ENCODE measurements at regions not wholly inside any gene's neighbourhood (a gene's known extent, or its start where the extent isn't known, plus 50 kb on each side); places are given as distances from the start of the nearest gene placed in this dataset.

DNA sequence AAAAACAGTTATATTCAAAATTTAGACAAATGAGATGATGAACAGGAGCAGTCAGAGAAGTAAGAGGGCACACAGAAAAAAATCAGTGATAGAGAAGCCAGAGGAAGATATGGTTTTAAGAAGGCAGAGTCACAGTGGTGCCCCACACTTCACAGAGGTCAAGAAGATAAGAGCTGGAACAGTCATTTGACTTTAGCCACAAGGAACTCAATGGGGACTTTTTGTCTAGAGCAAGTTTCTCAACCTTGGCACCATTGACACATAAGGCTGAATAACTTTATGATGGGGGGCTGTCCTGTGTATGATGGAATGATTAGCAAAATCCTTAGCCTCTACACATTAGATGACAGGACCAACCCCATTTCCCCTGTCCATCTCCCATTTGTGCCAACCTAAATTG lies 172.8 kb upstream of the PLEKHG7 start:
- peak in 1 of 2 donors; percentile 41 for ATAC-seq

DNA sequence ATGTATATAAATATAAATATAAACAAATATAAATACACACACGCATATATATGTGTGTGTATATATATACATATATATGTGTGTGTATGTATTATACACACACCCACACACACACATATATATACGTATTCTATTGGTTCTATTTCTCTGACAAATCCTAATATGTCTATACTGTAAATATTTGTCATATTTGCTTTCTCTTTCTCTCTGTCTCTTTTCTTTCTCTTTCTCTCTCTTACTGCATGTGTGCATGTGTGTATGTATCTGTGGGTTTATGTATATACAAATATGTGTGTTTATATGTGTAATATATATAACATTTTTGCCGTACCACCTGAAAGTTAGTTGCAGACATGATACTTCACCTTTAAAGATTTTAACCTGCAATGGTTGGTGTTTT lies 174.2 kb upstream of the PLEKHG7 start:
- ATAC-seq = peak; percentile 21 to 38

DNA sequence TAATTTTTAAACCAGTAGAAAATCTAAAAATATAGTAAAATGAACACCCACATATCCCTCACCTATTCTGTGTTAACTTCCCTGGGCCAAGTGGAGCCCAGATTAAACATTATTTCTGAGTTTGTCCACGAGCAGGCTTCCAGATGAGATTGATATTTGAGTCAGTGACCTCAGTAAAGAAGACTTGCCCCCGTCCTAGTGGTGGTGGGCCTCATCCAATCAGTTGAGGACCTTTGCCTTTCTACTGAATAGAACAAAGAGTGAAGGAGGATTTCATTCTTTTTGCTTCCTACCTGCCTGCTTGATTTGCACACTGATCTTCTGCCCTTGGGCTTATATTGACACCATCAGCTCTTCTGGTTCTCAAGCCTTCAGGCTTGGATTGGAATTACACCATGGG lies 174.7 kb upstream of the PLEKHG7 start:
- ATAC-seq = no peak

DNA sequence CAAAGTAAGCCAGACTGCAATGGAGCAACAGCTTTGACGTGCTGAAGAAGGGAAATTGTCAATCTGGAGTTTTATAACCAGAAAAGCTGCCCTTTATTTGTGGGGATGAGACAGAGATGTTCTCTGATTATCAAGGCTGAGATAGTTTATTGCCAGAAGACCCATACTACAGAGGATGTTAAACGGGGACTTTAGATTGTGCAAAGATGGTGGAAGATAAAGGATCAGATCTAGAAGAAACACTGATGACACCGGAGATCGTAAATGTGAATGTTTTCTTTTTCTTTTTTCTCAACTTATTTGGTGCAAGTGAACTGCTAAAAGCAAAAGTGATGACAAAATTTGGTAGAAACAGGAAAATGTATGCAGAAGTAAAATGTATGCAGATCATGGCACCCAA lies 178.3 kb upstream of the PLEKHG7 start:
- ATAC-seq = no peak

DNA sequence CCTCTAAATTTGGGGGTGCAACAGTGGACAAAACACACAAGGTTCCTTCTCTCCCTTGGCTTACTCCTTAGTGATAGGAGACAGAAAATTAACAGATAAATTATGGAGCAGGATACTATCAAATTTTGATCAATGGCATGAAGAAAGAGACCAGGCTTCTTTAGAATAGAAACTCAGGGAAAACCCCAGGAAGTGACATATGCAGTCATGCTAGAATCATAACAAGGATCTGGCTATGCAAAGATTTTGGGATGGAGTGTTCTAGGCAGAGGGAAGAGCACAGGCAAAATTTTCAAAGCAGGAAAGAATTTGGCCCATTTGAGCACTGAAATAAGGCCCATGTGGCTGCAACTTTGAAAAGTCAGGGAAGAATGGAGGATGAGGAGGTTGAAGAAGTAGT lies 182.3 kb upstream of the PLEKHG7 start:
- ATAC-seq = no peak

DNA sequence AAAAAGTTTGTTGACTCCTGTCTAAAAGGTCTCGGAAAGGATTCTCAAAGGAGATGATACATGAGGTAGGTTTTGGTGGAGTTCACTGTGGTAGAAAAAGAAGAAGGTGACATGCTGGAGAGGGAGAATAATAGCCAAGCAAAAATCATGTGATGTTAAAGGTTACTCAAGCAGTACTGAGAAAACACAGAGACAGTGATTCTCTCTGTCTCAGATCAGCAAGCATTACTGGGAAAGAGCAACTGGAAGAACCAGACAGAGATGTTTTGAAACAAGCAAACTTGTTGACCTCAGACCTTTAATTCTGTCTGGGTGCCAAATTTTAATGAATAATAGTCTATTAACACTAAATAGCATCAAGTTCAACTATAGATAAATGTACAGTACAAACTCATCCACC lies 183.5 kb upstream of the PLEKHG7 start:
- ATAC-seq = no peak

DNA sequence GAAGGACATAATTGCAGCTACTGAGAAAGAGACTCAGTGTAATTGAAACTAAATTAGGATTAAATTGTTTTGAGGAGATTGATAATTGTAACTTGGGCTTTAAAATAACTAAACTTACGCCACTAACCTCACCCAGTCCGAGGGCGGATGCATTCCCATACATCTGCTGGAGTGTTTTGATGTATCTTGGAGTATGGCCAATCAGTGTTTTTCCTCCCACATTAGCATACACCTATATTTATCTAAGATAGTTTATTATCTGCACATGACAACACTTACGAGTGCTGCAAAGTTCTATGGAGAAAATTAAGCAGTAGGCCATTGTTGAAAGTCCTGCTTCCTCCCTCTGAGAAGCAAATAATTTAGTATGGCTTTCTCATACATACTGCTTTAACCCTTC lies 184.7 kb upstream of the PLEKHG7 start:
- ATAC-seq = no peak

DNA sequence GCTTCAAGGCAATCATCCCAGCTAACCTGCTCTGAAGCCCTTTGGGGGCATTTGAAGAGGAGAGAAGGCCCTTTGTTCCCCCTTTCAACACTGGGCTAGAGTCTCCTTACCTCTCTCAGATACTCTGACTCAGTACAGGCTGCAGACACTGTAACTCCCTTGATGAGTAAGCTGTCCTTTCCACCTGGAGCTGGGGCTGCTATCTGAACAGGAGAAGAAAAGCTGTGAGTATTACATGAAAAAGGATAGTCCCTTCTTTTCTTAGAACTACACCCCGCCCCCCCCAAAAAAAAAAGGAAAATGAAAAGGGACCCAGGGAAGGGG lies 186.6 kb upstream of the PLEKHG7 start:
- peak; percentile 96 to 98 for ATAC-seq

DNA sequence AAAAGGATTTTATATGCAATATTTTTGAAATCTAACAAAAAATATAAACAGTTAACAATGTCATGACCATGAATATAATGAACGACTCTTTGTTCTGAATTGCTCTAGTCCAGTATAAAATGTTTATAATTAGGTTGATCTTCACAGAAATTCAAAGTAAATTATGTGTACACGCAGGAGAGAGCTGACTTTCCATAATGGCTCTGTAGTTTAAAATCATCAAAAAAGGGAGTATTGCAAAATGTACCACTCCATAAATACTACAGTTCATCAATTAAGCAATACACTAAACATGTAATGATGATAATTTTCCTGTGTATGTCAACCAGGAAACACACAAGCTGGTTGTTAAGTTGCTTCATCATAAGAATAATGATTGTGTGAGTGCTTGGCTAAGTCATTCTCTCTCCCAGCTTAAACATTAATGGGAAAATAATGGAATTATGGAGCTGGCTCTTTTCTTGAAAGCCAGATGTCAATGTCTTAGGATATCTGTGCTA lies 189.5 kb upstream of the PLEKHG7 start:
- ATAC-seq = no peak

DNA sequence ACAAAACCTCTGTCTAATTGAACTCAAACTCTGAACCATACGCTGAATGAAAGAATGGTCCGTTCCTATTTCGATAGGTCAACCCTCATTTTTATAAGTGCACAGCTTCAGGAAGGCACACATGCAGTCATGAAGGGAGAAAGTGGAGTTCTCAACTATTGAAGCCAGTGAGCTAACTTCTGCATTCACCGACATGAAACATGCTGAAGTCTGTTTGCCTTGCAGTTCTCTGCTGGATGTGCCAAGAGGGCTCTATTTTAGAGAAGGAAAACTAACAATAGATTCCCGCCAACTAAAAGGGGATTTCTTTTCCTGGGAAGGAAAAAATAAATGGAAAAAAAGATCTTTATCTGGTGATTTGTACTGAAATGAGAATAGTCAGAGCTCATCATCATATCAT lies 191.0 kb upstream of the PLEKHG7 start:
- ATAC-seq = no peak

DNA sequence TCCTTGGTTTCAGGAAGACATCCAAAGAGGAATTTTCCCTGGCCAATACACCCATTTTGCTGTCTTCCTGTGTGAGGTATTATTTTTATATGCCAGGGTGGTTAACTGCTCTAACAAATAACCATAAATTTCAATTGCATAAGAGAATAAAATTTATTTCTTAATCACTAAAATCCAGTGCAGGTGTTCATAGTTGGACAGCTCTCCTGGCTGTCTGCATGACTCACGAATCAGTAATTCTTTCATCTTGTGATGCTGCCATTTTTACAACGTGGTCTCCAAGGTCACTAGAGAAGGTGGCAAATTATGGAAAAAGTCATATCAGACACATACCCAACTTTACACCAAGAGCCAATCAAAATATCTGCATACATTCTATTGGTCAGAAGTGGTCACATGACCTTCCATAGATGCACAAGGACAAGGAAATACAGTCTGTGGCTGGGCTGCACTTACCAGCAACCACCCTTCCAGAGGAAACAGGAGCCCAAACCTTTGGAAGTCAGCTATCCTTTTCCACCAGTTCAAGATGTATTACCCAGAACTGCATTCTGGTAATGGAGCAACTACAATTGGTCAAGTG lies 193.5 kb upstream of the PLEKHG7 start:
- no peak for ATAC-seq

DNA sequence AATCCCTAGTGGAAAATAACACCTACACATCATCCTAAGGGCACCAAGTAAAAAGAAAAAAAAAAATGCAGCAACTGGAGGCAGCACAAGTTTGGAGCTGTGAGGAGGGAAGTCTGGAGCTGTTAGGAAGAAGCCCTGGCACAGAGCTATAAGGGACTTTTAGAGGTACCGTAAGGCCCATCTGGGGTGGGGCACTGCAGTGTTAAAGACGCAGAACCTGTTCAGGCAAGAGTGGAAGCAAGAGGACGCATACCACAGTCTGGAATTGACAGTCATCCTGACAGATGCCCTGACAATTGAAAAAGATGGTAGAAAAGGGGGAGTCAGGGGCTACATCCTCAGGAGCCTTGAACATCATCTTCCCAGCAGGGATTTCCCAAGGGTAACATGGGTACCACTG lies 195.9 kb upstream of the PLEKHG7 start:
- ATAC-seq = no peak

DNA sequence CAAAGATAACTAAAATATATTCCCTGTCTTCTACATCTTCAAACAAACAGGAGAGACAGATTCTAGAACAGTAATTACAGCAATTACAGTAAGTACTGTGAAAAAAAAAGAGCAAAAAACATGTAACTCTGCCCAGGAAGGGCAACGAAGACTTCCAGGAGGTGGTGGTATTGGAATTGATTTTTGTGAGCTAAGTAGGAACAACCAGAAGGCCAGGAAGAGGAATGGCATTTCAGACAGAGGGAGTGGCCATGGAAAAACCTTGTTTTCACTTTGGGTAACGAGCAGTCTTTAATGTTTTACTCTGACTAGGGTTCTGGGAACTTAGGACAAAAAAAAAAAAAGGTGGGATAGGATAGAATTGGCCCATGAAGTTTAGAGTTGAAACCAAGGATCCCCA lies 196.3 kb upstream of the PLEKHG7 start:
- no peak for ATAC-seq

DNA sequence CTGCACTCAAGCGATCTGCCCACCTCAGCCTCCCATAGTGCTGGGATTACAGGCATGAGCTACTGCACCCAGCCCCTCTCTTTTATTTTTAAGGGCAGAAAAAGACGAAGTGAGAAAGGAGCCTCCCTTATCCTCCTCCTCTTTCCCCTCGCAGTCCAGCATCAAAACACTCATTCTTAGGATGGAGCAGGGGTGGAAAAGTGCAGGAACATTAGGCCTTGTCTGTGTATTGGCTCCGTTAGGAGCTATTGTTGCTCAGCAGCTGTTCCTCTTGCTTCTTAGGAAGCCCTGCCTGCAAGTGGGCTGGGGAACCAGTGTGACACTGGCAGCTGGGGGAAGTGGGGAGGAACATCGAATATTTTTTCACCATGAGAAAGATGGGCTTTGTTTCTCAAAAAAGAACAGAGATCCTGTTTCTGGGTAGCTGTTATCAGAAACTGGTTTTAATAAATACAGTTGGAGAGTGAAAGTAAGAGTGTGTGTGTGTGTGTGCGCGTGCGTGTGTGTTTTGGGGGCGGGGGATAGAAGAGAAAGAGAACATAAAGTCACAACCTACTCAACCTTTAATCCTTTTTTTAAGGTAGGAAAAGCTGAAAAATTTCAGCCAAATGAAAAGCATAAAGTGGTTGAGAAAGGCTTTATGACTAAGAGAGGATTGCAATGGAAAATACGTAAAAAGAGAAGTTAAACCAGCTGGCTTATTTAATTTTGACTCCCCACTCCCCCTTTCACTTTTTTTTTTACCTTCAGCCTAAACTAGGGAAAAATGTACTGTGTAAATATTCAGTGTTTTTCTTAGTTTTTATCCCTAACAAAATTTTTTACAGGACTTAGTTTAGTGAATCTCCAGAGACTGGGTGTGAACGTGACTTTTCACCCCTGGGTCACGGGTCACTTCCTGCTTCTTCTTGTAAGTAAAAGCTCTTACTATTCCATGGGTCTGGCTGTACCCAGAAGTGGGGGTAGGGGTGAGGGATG lies 197.2 kb upstream of the PLEKHG7 start:
- ATAC-seq = peak; percentile 32 to 33

DNA sequence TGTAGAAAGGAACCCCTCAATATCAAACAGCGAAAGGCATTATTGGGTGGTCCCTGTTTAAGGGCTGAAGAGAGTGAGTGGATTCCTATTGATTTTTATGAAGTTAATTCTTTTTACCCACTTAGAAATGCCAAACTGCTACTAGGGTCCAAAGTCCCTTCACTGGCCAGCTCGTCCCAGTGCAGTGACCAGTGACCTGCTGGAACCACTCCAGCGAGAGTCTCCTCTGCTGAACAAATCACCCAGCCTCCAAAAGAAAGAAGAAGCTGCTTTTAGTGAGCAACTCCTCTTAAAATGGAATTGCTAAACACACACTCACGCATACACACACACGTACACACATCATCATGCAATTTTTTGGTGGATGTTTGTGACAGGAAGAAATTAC lies 198.2 kb upstream of the PLEKHG7 start:
- no peak for ATAC-seq

DNA sequence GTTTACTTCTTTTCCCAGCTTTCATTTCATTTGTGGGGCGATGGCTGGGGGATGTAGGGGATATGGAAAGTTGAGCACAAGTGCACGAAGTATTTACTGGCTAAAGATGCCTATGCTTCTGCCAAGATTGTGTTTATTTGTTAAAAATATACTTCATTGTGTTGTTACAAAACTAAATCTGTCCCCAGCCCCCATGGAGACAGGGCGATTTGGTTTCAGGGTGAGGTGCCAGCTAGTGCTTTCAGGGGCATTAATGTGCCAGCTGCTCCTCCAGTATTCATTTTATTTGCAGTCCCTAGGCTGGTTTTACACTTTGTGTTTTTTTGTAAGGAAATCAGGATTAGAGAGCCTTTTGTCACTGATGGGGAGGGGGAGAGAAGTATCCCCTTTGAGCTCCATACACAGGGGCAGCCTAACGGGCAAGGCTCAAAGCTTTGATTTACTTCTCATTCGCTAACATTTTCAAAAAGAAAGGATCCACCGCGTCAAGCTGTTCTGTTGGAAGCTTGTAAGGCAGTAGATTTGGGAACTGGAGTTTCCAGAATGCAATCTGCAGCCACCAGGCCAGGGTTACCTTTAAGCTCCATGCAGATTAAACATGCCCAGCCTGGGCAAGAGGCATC lies 198.7 kb upstream of the PLEKHG7 start:
- ATAC-seq = no peak

DNA sequence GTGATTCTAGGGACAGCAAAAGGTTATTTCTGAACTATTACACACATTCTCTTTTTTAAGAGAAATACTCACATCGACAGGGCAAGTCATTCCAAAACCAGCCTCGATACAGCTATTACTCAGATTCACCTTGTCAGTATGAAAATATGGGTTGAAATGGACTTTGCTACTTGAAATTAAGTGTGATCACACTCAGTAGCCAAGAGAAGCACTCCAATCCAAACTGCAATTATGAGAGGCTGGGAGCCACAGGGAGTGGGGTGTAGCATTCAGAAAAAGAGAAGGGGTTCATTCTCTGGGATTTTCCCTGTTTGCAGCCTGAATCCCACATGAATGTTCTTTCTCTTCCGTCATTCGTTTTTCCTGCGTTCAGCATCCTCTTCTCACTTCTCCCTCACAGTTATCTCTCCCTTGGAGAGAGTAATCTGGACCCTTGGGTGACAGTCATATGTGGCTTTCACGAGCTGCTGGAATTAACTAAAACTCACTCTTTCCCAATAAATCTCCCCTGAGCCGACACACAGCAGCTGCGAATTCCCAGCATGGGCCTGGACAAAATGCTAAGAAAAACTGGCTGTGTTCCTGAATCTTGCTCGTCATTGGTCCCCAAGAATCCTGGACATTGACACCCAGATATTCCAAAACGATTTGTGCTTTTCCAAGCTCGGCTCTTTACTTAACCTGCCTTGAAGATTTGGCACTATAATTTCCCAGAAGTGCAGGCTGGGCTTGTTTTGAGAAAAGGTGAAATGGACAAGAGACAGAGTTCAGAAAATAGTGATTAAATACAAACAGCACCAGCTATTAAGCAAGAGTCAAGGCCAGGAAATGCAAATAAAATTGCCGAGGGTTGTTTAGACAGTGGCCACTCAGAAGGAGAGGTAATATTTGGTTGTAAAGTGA lies 199.5 kb upstream of the PLEKHG7 start:
- ATAC-seq = peak; percentile 78 to 81

DNA sequence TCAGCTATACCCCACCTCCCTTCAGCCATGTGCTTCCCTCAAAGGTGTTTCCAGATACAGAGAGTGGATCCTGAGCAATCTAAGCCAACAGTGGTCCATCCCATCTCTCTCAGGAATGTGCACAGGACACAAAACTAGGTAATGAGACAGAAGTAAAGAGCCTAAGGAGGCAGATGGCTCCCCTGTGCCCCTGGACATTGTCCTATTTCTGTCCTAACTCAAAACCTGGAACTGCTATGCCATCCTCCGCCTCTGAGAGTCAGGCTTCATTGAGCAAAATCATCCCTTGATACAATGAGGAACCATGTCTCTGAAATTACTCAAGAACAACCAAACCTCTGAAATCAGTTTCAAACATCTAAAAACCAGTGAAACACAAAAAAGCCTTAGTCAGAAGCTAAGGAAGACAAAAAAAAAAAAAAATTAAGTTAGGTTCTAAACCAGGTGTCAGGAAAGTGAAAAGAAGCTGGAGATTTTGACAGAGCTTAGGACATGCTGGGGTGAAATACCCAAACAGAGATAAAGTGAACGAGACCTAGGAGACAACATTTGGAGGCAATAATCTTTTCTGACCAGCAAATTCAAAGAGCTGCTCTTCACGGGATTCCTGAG lies 200.3 kb upstream of the PLEKHG7 start:
- peak; percentile 62 for ATAC-seq

DNA sequence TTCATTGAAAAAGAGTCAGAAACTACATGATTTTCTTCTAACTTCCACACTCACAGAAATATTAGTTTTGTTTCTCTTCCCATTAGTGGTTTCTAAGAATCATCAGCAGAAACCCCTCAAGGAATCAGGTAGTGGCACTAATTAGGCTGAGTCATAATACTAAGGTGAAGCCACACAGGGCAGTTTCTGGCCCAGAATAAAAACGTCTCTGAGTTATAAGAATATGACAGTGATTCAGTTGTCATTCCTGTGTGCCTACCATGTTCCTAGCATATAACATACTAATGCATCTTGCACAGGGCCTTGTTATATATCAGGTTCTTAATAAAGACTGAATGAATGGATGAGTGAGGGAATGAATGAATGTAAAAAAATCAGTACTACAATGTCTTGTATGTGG lies 206.0 kb upstream of the PLEKHG7 start:
- ATAC-seq = peak; percentile 70 to 73

DNA sequence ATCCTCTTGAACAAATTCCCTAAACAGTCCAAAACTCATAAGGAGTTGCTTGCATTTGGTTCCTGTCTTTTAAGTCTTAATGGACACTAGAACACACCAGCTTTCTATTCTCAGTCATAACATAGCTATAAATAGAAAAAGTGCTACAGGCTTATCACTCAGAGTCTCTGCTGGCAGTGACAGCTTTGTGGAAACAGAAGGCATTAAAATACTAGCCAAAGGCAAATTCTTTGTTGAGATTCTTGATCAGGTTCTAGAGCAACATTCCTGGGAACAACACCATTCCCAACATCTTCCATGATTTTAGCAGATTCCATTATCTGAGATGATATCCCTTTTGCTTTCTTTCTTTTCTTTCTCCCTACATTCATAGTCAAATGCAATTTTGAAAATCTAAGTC lies 207.7 kb upstream of the PLEKHG7 start:
- no peak for ATAC-seq

DNA sequence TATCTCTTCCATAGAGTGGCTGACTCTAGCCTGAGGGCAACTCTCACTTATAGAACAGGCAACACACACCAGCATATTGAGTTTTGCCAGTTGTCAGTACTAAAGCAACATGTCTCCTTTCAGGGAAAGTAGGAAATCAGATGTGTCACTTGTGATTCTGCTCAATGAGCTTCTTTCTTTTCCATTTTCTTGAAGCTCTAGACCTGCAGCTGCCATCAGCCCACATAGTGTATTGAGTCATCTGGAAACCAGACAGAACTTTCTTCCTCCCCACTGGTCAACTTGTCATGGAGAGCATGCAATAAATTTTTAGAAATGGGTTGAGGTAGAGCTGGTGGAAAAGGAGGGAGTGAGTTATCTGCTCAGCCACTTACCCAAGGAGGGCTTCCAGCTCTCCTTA lies 209.0 kb upstream of the PLEKHG7 start:
- peak; percentile 49 to 60 for ATAC-seq

DNA sequence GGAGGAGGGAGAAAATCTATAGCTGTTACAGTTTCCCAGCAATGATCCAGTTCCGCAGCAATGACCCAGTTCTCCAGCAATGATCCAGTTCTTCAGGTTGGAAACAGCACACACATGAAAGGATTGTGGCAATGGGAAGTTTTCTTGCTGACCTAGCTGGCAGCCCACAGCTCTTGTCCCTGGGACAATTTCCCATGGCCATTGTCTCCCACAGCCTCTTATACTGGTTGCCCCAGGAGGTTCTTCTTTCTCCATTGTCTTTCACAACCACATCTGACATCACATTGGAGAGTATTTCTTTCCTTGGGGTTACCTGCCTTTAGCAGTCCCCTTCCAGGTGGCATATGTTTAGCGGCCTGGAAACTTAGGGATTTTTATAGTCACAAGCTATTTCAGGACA lies 209.8 kb upstream of the PLEKHG7 start:
- no peak for ATAC-seq
